GM21526 (cell line): ENCODE measurements at regions not wholly inside any gene's neighbourhood (a gene's known extent, or its start where the extent isn't known, plus 50 kb on each side); places are given as distances from the start of the nearest gene placed in this dataset.

Experiments used
- ATAC-seq: cut with Tn5 transposase; IDR thresholded peaks from one replicate; pipeline ENCODE4 v1.9.1; 2021; ENCODE audit warnings: moderate library complexity; ENCODE audit not compliant: unreplicated experiment, low FRiP score

DNA sequence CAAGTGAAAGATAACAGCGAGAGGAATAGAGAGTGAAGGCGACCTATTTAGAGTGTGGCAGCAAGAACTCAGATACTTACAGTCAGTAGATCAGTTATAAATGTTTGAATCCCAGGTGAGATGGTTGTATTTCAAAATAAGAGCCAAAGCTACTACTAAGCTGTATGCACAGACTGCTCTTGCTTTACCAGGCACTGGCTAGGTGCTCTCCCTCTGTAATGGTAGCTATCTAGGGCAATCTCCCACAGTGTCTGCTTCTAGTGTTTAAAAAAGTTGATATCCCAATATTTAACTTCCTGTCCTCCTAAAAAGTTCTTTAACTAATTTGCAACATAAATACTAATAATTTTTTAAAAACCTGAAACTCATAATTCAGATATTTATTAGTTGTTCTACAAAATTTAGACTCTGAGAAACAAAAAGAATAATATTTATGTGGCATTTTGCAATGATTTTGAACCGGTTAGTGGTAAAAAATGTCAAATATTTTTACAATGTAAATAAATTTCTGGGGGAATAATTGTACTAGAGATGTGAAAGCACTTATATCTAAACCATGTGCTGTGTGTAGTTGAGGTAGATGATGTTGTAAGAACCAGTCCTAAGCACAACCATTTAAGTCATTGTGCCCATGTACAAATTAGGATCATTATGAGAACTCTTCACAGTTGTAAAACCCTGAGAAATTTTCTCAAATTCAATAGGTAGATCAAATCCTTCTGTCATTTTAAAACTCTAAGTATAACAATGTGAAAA is 349.3 kb upstream of the SEMA3D start:
- no peak for ATAC-seq

DNA sequence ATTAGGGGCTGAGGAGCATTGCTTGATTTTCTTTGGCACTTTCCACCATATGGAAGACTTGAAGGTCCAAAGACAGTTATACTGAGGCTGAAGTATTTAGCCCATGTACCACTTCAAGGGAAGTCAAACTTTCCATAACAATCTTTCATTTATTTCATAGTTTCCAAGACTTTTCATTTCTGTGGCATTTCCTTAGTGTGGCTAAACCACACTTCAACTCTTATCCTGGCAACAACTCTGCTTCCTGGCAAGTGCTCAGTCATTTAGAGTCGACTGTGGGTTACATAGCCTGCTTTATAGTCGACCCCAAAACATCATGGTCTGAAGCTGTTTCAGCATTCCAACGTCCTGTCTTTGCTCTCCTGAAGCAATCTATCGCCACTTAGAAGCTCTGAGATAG is 343.0 kb upstream of the SEMA3D start:
- no peak for ATAC-seq

DNA sequence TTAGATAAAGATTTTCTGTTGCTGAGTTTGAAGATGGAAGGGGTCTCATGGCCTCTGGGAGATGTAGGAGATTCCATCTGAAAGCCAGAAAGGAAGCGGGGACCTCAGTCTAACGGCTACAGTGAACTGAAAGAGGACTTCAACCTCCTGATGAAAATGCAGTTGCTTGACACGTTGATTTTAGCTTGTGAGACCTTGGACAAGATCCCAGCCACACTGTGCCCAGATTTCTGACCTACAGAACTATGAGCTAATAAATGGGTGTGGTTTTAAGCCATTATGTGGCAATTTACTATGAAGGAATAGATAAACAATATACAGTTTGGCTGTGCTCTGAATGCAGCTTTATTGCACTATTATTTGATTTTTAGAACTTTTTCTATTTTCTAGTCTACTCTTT is 342.3 kb upstream of the SEMA3D start:
- no peak for ATAC-seq

DNA sequence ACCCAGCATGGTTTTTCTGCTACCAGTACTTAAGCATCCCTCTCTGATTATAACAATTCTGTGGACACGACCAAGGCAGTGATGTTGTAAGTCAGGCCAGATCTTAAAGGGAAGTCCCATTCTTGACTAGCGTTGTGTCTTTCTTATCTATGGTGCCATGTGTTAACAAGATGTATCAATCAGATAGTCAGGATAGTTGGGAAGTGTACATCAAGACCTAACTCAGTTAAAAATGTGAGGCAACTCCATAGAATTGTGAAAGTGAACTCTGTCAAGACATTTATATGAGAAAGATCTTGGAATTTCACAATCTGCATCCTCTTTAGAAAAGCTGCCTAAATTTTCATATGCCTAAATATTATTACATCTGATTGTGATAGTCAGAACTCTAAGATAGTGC is 341.7 kb upstream of the SEMA3D start:
- no peak for ATAC-seq

DNA sequence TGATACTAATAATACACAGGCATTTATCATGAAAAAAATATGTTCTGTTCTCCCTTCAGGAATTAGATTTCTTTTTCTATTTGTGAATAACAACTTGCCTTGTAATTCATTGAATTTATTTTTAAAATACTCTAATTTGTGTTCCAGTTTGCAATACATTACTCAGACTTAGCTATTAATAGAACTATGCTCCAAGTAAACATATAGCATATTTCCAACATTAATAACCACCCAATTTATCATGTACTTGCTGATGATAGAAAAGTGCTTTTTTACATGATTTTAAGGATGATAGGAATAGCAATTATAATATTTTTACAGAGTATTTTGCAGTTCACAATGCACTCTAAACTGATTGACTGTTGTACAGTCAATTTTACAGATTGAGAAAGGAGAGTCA is 338.8 kb upstream of the SEMA3D start:
- ATAC-seq, result no peak

DNA sequence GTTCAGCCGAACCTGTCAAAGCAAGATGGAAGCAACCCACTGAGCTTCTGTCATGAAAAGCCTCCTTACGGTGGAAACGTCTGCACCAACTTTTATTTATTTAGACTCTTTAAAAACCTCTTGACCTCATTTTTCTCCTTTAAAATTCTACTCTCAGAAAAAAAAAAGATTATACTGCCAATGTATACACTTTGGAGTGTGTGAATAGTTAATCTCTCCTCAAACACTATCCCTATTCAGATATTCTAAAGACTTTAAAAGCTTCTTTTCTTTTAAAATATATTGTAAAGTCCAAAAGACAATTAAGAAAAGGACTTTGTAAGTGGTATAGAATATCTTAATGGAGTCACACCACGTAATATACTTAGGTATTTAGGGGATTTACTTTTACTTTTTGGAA is 335.2 kb upstream of the SEMA3D start:
- no peak for ATAC-seq

DNA sequence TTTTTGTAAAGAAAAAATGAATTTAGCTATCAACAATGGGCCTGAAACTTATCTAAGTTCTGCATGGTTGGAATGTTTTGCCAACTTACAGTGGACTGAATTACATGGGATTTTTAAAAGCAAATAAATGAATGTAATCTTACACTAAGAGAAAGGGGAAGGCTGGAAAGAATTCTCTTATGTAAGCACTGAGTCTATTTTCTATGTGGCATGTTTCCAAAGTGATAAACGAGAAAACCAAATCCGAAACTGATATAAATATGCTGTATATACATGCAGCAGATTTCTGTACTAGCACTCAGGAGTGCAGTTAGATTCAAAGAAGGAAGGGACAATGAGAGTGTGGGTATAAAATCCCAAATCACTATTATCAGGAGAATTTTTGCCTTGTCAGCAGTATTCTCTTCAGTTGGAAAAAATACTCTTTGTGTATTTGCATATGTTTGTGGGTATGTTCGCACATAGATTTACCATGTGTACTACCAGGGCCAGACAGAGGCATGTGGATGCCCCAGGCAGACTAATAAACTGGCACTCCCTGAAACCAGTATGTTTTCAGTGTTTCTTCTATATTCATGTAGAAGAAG is 334.3 kb upstream of the SEMA3D start:
- ATAC-seq, result no peak

DNA sequence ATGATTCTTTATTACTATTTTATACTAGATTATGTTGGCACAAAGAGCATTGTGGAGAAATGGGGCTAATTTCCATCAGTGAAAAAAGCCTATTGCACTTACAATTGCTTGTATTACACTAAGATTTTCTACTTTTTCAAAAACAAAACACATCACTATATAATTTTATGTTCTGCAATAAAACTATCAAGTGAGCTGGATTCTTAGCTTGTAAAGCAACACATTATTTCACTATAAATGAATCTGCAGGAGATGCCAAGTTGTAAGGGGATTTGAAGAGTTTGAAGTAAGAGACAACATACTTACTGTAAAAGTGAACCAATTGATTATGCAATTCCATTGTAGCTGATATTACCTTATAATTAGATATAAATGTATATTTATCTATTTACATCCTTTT is 333.3 kb upstream of the SEMA3D start:
- ATAC-seq, result no peak

DNA sequence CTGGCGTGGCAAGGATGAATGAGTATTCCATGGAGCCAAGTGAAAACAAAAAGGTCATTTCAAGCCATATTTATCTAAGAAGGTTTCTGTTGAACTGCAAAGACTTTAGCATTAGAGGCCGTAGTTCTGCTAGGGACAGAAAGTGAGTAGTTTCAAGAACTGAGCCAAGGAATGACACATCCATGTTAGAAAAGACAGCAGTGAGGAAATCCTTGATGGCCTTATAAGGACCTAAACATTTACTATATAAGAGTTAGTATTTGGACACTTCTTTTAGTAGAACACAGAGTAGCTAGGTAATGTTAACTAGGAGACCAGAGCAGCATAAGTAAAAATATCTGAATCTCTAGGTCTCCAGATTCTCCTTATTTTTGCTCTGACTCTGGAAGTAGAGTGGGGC is 329.8 kb upstream of the SEMA3D start:
- no peak for ATAC-seq

DNA sequence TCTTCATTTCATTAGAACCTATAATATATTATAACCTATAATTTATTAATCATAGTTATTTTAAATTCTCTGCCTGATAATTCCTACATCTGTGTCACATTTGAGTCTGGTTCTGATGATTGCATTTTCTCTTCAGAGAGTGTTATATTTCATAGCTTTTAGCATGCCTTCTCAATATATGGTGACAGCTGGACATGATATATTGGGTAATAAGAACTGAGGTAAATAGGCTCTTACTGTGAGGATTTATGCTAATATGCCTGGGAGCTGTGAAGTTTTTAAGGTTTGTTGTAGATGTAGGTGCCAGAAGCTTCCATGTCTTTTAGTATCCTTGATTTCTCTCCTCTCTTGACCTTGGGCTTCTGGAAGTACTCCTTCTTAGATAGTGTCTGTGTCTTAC is 325.9 kb upstream of the SEMA3D start:
- ATAC-seq, result no peak

DNA sequence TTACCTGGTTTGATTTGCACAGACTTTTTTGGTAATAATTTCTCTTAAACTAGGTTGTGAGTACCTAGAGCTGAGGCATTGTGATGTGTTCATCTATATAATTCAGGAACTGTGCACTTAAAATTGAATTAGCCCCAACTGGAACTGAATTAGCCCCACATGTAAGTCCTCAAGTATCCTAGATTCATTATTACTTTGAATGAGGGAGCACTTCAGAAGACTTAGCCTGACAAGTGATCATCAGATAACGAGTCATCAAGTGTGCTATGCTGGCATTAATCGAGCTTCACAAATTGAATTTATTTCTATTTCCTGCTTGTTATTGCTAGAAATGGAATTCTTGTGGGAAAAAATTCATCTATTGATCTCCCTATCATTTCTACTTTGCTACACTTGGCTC is 323.4 kb upstream of the SEMA3D start:
- ATAC-seq, result no peak

DNA sequence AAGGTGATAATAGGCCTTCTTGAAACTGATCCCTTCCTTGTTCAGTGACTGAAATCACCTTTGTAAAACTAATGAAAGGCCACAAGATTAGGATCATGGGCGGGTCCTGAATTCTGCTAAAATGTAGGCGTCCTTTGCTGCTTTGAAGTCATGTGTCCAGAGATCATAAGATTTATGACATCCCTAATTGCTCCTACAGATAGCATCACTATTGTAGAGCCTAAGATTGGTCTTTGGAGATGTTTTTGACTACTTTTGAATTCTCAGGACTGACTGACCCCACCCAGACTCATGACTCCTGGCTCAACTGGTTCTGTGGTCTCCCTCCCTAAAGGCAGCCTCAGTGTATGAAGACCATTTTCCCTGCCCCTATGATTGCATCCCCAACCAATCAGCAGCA is 322.6 kb upstream of the SEMA3D start:
- ATAC-seq, result no peak

DNA sequence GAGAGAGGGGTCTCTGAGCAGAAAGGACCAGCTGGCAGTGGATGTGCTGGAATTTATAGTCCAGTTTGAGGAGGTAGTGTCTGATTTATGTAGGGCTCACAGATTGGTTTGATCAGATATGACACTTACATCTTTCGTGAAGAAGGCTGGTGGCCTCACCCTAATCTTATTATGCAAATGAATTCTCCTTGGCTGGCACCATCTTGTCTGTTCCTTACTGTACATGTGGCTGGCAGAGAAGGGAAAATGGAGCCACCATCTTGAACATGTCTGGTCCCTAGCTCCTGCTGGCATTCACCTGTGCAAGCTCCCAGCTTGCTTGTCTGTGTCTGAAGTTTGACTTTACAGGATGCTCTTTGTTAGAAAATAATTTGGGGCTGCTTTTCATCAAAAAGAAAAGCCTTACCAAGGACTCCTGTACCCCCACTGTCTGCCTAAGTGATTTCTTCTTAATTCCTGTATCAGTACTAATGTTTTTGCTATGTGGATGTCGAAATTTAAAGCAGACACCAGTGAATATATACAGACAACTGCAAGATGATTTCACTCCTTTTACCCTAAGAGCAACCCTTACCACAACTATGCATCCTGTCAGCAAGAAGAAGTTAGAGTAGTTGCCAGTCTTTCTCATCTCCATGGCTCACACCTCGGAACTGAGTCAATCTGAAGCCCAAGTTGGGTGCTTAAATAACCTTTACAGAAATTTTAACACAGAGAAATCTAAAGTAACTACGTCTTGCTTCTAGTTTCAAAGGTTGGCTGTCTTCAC is 322.0 kb upstream of the SEMA3D start:
- ATAC-seq, result no peak

DNA sequence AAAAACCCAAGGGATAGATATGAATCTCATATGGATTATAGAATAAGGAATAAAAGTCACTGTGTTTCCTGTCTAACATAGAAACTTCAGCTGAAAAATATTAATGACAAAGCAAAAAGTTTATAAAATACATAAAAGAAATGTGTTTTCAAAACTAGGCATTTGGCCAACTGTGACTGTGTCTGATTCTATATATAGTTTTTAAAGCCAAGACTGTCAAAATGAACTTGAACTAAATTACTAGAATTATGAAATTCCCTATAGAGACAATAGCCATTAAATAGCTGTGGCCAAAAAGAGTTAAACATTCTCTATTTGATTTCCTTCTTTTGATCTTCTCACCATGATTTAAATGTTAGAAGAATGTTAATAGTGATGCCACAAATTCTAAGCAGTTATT is 311.2 kb upstream of the SEMA3D start:
- no peak for ATAC-seq

DNA sequence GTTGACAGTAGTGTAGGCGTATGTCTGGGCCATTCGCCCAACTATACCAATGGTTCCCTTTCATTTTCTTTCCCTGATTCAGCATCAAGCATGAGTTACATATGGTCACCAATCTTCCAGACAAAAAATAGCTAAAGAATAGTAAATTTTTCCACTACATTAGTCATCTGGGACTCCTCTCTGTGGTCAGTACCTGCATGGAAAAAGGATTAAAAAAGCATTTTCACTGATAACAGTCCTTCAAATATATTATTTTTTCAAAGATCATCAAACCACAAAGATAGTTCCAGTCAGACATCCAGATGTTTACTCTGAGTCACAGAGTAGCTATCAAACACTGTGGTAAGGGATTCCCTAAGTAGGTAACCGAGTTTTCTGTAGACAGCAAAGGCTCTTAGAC is 302.6 kb upstream of the SEMA3D start:
- ATAC-seq, result no peak

DNA sequence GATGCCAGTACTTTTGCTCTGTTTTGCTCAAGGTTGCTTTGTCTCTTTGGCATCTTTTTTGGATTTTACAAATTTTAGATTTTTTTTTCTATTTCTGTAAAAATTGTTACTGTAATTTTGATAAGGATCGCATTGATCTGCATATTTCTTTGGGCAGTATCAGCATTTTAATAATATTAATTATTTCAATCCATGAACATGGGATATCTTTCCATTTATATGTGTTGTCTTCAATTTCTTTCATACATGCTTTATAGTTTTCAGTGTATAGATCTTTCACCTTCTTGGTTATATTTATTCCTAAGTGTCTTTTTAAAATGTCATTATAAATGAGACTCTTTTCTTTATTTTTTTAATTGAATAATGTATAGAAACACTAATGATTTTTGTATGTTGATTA is 301.6 kb upstream of the SEMA3D start:
- ATAC-seq, result no peak

DNA sequence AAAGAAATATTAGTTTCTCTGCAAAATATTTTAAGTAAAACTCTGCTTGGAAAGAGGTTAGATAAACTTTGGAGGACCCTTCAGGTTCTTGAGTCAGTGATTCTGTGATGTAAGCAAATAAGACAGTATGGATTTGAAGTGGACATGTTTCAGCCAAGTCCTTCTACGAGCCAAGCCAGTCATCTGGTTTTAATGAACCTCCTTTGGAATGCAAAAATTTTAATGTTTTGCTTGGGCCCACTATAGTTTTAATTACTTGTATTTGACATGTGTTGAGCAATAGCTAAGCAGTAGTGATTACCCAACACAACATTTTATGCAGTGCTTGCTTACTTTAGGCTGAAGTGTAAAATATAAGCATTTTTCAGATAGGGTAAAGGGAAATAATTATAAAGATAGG is 296.3 kb upstream of the SEMA3D start:
- ATAC-seq, result no peak

DNA sequence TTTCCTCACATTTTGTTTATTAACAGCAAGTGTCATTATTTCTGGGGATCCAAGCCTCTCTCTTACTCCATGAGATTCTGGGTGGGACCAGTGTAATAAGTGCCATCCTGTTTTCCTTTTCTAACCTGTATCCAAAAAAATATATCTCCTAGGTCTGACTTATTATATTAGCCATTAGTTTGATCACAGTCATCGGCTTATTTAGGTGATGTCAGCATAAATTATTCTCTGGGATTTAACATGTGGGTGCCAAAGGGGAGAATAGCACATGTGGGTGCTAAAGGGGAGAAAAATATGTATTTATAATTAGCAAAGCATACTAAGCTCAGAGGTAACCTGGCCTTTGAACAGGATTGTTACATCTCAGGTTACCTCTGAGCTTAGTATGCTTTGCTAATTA is 293.8 kb upstream of the SEMA3D start:
- no peak for ATAC-seq

DNA sequence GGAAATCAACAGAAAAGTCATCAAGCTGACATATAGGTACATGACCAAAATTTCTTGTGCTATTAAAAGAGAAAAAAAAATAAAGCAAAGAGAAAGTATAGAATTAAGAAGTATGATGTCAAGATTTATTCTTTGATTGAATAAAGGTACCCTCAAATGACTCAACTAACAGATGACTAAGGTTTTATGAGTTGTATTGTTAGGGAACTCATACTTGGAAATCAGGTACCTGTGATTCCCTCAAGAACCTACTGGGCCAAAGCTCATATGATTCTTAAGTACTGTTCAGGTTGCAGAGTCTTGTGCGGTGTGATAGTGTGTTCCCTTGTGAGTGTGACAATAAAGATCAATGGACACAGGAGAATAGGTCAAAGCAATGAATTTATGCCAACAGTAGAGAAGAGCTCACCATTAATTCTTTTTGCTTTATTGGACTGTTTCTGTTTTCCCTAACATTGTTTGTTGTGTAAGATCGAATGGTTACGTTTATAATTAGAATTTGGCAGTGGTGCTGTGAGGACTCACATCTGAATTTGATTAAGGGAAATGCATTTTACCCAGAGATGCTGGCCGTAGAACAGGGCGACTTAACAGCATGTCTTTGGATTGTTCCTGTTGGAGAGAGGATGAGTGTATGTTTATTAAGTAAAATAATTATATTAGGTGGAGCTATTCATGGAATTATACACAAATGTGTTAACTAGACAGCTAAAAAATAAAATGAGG is 293.2 kb upstream of the SEMA3D start:
- ATAC-seq, result no peak

DNA sequence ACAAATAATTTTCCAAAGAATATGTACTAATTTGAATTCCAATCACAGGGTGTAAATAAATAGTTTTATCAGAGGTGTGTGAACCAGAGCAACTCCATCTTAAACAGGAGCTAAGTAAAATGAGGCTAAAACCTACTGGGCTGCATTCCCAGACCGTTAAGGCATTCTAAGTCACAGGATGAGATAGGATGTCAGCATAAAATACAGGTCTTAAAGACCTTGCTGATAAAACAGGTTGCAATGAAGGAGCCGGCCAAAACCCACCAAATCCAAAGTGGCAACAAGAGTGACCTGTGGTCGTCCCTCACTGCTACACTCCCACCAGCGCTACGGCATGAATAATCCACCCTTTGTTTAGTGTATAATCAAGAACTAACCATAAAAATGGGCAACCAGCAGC is 291.7 kb upstream of the SEMA3D start:
- no peak for ATAC-seq

DNA sequence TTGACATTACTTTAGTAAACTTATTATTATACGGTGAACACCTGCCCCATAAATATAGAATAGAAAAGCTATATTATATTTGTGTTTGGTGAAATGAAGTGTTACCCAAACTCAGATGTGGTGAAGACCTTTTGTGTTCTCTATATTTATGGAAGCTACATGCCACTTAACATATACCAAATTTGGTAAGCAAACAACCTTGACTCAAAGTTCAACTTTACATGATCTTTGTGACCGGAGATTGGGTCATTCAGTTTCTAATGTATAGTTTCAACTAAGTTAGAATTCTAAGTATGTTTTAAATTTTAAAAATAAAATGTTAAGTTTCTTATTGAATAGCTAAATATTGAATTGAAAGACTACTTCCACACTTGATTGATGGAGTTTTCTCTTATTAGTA is 288.6 kb upstream of the SEMA3D start:
- no peak for ATAC-seq
